HFF-Myc (cell line): ENCODE measurements at regions not wholly inside any gene's neighbourhood (a gene's known extent, or its start where the extent isn't known, plus 50 kb on each side); places are given as distances from the start of the nearest gene placed in this dataset.
A peak's percentile ranks its signal among the peaks of the same experiment; 100 is the strongest.

Experiments used
- DNase-seq: peaks from one replicate; pipeline ENCODE4 v3.0.0-alpha.2; 2011; ENCODE audit warnings: low read depth; ENCODE audit errors: extremely low read depth
- H3K4me3 ChIP-seq: replicated peaks from 2 replicates; pipeline ENCODE4 v1.5.1; 2011; ENCODE audit warnings: low read depth, mild to moderate bottlenecking, control low read depth, low read length
- TF ChIP-seq, protein P1 (sequence below): IDR thresholded peaks from 2 replicates; pipeline ENCODE4 v1.5.1; 2012; ENCODE audit warnings: mild to moderate bottlenecking, low read depth, low read length, control low read depth; ENCODE audit errors: missing control alignments

DNA sequence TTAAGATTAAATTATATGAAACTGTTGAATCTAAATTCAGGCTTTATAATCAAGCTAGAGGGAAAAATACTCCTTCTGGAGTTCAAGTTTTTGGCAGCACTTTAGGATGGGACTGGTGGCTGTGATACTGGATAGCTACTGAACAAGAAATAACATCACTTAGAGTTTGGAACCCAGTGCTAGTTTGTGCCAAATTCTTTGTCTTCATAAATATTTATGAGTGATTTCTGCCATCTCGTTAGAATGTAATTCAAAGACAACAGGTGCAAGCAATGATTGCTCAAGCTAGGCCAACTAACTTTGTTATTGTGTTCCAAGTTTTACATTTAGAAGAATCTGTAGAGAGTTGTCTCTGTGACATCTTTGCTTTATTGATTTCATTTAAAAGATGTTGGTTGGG, 417.9 kb downstream of the FAT4 start:
- no peak for DNase-seq
- no peak overlapping the region for H3K4me3 ChIP-seq
- TF ChIP-seq, protein P1, sequence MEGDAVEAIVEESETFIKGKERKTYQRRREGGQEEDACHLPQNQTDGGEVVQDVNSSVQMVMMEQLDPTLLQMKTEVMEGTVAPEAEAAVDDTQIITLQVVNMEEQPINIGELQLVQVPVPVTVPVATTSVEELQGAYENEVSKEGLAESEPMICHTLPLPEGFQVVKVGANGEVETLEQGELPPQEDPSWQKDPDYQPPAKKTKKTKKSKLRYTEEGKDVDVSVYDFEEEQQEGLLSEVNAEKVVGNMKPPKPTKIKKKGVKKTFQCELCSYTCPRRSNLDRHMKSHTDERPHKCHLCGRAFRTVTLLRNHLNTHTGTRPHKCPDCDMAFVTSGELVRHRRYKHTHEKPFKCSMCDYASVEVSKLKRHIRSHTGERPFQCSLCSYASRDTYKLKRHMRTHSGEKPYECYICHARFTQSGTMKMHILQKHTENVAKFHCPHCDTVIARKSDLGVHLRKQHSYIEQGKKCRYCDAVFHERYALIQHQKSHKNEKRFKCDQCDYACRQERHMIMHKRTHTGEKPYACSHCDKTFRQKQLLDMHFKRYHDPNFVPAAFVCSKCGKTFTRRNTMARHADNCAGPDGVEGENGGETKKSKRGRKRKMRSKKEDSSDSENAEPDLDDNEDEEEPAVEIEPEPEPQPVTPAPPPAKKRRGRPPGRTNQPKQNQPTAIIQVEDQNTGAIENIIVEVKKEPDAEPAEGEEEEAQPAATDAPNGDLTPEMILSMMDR, result no peak

GRCh38 chr4:125734504-125734903, 419.7 kb downstream of the FAT4 start:
- TF ChIP-seq, protein P1, result no peak
- no peak overlapping the region for H3K4me3 ChIP-seq
- no peak for DNase-seq

DNA sequence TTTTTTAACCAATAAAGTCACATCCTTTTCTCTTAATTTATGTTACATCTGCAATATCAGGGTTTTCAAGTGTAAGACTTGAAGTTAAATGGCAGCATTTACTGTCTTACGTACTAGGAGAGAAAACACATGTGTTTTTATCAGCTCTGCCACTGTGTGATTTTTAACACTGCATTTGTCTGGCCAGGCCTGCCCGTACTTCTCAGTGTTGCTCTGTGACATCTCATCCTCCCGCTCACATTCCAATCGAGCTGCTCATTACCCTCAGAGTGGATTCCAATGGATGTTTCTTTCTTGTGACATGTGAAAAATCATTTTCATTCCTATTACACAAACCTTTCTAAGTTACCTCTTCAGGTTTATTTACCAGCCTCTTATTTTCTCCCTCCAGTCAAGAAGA, 420.3 kb downstream of the FAT4 start:
- H3K4me3 ChIP-seq, result no peak overlapping the region
- peak; percentile 66 for DNase-seq
- TF ChIP-seq, protein P1, result no peak

GRCh38 chr4:125736057-125736456, 421.3 kb downstream of the FAT4 start:
- DNase-seq, result no peak
- TF ChIP-seq, protein P1, result peak; percentile 30

GRCh38 chr4:125739760-125740159, 425.0 kb downstream of the FAT4 start:
- DNase-seq, result no peak
- no peak overlapping the region for H3K4me3 ChIP-seq
- TF ChIP-seq, protein P1, result no peak

More at GRCh38 chr4:125736057-125736456, 421.3 kb downstream of the FAT4 start:
- H3K4me3 ChIP-seq, result no peak overlapping the region

- TF ChIP-seq, protein P1, result peak; percentile 30
- H3K4me3 ChIP-seq, result no peak overlapping the region
- no peak for DNase-seq
These were observed 427.2 kb downstream of the FAT4 start for GRCh38 chr4:125741825-125742452.

DNA sequence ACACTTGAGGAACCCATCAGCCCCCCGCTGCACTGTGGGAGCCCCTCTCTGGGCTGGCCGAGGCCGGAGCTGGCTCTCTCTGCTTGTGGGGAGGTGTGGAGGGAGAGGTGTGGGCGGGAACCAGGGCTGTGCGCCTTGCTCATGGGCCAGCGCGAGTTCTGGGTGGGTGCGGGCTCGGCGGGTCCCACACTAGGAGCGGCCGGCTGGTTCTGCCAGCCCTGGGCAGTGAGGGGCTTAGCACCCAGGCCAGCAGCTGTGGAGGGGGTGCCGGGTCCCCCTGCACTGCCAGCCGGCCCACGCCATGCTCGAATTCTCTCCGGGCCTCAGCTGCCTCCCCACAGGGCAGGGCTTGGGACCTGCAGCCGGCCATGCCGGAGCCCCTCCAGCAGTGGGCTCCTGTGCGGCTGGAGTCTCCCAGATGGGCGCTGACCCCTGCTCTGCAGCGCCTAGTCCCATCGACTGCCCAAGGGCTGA, 430.2 kb downstream of the FAT4 start:
- DNase-seq, result no peak
- H3K4me3 ChIP-seq, result no peak overlapping the region
- TF ChIP-seq, protein P1, result no peak
